ENCODE measurements at regions not wholly inside any gene's neighbourhood (a gene's known extent, or its start where the extent isn't known, plus 50 kb on each side); places are given as distances from the start of the nearest gene placed in this dataset.

DNA sequence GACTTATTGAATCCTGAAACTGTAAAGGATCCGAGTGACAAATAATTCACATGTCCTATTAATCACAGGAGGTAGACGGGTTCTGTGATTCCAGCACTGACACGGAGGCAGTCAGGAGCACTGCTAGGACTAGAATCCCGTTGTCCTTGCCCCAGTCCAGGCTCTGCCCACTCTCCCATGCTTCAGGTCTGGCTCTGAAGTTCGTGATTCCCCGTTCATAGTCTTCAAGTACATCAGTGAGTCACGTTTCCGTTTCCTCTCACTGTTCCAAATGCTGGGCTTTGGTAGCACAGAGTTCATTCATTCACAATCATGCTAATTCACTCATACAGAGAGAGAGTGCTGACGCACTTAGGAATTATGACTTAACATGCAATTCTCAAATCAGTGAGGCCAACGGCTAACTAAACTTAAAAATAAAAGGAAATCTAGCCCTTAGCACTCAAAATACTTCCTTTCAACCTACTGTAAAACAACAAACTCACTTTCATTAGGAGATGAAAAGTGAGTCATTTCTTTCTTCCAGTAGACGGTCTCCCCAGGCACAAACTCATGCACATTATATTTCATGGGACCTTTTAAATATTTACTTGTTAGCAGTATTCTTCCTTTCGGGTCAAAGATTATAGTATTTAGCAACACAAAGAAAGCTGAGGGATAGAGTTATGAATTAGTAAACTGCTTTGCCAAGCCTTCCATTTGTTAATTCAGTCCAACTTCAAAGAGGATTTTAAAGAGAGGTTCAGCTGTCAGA lies 94.0 kb upstream of the NHSL1 start:
- intact Hi-C loops (cut with micrococcal nuclease) = loop anchor here (1.0 to 10.0 kb wide), 5 partner anchors 99 to 782 kb away; partner anchors contain the start of genes CITED2, HEBP2, HECA and REPS1
- peak overlapping the region; percentile 93 for H3K27ac Mint-ChIP-seq
- DNase-seq = peak; percentile 24
- H3K36me3 Mint-ChIP-seq (ENCODE audit: low read depth) = no peaks in the 10 kb centered on the region
- ChIA-PET CTCF (interaction anchor here (1.2 to 3.6 kb wide), 4 partner anchors 173 to 771 kb away, joined by 3 to 25 read pairs (median 6); no protein-coding TSS in a partner anchor), POLR2A (interaction anchor here (0.6 to 1.5 kb wide), 3 partner anchors 180 to 781 kb away, joined by 3 to 5 read pairs (median 5); partner anchors contain the start of genes CCDC28A and CITED2)
- H3K4me3 Mint-ChIP-seq = peak overlapping the region; percentile 80
- no peak for TF ChIP-seq CTCF (IDR thresholded peaks at IDR 0.05)
- no peaks in the 10 kb centered on the region for H3K27me3 Mint-ChIP-seq
- peaks cover 29% of the 10 kb centered on the region for H3K4me1 Mint-ChIP-seq
- ATAC-seq (ENCODE audit: low read depth) = peak; percentile 84
- no peaks in the 10 kb centered on the region for H3K9me3 Mint-ChIP-seq

- DNase-seq (no peak), ATAC-seq (ENCODE audit: low read depth) (no peak)
- no peaks in the 10 kb centered on the region for H3K36me3 Mint-ChIP-seq (ENCODE audit: low read depth)
- intact Hi-C loops (cut with micrococcal nuclease) = loop anchor here (1.0 to 10.0 kb wide), 5 partner anchors 98 to 781 kb away; partner anchors contain the start of genes CITED2, HEBP2, HECA and REPS1
- no peak overlapping the region for H3K27ac Mint-ChIP-seq
- POLR2A ChIA-PET = interaction anchor here (0.6 to 1.5 kb wide), 3 partner anchors 12 to 780 kb away, joined by 3 to 5 read pairs (median 5); partner anchors contain the start of gene CITED2
- CTCF ChIA-PET = interaction anchor here (0.7 to 1.6 kb wide), 3 partner anchors 172 to 770 kb away, joined by 3 to 6 read pairs (median 3); no protein-coding TSS in a partner anchor
- H3K4me1 Mint-ChIP-seq = peaks cover 25% of the 10 kb centered on the region
- no peak overlapping the region for H3K4me3 Mint-ChIP-seq
- no peaks in the 10 kb centered on the region for H3K9me3 Mint-ChIP-seq
- TF ChIP-seq CTCF (IDR thresholded peaks at IDR 0.05) = no peak
- no peaks in the 10 kb centered on the region for H3K27me3 Mint-ChIP-seq
Observed at GRCh38 chr6:138593909-138594757, 94.8 kb upstream of the NHSL1 start.

DNA sequence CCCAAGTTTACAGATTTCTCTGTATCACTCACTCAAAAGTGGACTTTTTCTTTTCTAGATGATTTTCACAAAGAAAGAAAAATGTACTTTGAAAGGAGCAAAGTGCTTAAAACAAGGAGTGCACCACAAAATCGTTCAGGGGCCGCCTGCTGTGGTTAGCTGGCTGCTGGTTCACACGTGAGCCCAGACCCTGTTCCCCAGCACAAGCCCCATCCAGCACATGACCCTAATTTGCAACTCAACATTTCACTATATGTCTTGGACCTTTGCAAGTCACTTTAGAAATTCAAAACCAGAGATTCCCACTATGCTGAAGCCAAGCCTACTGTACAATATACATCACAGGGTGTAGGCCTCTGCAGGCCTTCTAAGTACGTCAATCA lies 95.5 kb upstream of the NHSL1 start:
- no peak for TF ChIP-seq CTCF (IDR thresholded peaks at IDR 0.05)
- Mint-ChIP-seq H3K4me3 (no peak overlapping the region), H3K4me1 (peaks cover 25% of the 10 kb centered on the region), H3K9me3 (no peaks in the 10 kb centered on the region), H3K36me3 (ENCODE audit: low read depth) (no peaks in the 10 kb centered on the region), H3K27me3 (no peaks in the 10 kb centered on the region), H3K27ac (no peak overlapping the region)
- no peak for ATAC-seq (ENCODE audit: low read depth)
- no peak for DNase-seq
- ChIA-PET CTCF (interaction anchor here (0.7 to 1.6 kb wide), 2 partner anchors 171 to 174 kb away, joined by 3 to 6 read pairs; no protein-coding TSS in a partner anchor), POLR2A (interaction anchor here (0.7 to 1.5 kb wide), 2 partner anchors 11 to 780 kb away, joined by 5 read pairs; partner anchors contain the start of gene CITED2)
- intact Hi-C loops (cut with micrococcal nuclease) = loop anchor here (10.0 kb wide), 1 partner anchor 540 kb away; the partner anchor contains the start of gene HECA

- no peak overlapping the region for H3K4me3 Mint-ChIP-seq
- no peak for ATAC-seq (ENCODE audit: low read depth)
- peaks cover under 1% of the 10 kb centered on the region for H3K27me3 Mint-ChIP-seq
- TF ChIP-seq CTCF (IDR thresholded peaks at IDR 0.05) = no peak
- ChIA-PET POLR2A (no interaction called here), CTCF (no interaction called here)
- H3K9me3 Mint-ChIP-seq = no peaks in the 10 kb centered on the region
- intact Hi-C loops (cut with micrococcal nuclease) = loop anchor here (10.0 kb wide), 1 partner anchor 539 kb away; the partner anchor contains the start of gene HECA
- H3K4me1 Mint-ChIP-seq = peaks cover 22% of the 10 kb centered on the region
- no peaks in the 10 kb centered on the region for H3K36me3 Mint-ChIP-seq (ENCODE audit: low read depth)
- DNase-seq = no peak
- no peak overlapping the region for H3K27ac Mint-ChIP-seq
Observed at GRCh38 chr6:138596126-138596525, 96.8 kb upstream of the NHSL1 start.

Measured in activated B cell treated with CpG ODN at 0.5 μM for 24 hours (primary cell).